OCI-LY7 (cell line): ENCODE measurements at regions not wholly inside any gene's neighbourhood (a gene's known extent, or its start where the extent isn't known, plus 50 kb on each side); places are given as distances from the start of the nearest gene placed in this dataset.

Source experiments
- BruUV-seq: library from RNA; stranded (reverse); fragments of 400-500 nt; replicated peaks from 2 replicates; lab custom pipeline; 2021; lab: Mats Ljungman, UMichigan
- CTCF ChIA-PET: fragments of 300-600 bp; sonication (Branson Sonifier 250); formaldehyde crosslinking; loops from one replicate; lab custom pipeline; 2022; ENCODE audit warnings: antibody characterized with exemption; ENCODE audit not compliant: unreplicated experiment; lab: Charles Lee
- POLR2A ChIA-PET: fragments of 300-600 bp; sonication (Branson Sonifier 250); formaldehyde crosslinking; loops from one replicate; lab custom pipeline; 2022; ENCODE audit warnings: antibody characterized with exemption; lab: Charles Lee
- DNase-seq: peaks from one replicate; pipeline ENCODE4 v3.0.0-alpha.2; 2015; ENCODE audit warnings: low spot score
- H2AFZ ChIP-seq: fragments of 200-600 bp; sonication (generic), shearing (Covaris generic); 2 replicates; pipeline ENCODE4 v1.6.1; 2014; ENCODE audit warnings: mild to moderate bottlenecking, antibody characterized with exemption, low read length, moderate library complexity
- H3K27ac ChIP-seq: fragments of 200-600 bp; sonication (generic); 2 replicates; pipeline ENCODE4 v1.5.1; 2014; ENCODE audit warnings: mixed run types, low read depth, mild to moderate bottlenecking, moderate library complexity, low read length, inconsistent platforms; ENCODE audit not compliant: poor library complexity, severe bottlenecking
- H3K36me3 ChIP-seq: fragments of 200-600 bp; sonication (generic); 2 replicates; pipeline ENCODE4 v1.6.1; 2014; ENCODE audit warnings: mild to moderate bottlenecking, antibody characterized with exemption, low read length, moderate library complexity, mixed read lengths; ENCODE audit not compliant: insufficient read depth
- H3K4me1 ChIP-seq: fragments of 200-600 bp; sonication (generic); 2 replicates; pipeline ENCODE4 v1.5.1; 2014; ENCODE audit warnings: mild to moderate bottlenecking, low read length; ENCODE audit not compliant: insufficient read depth, poor library complexity, severe bottlenecking
- H3K4me2 ChIP-seq: fragments of 200-600 bp; sonication (generic); 2 replicates; pipeline ENCODE4 v1.6.1; 2014; ENCODE audit warnings: mild to moderate bottlenecking, low read length
- H3K4me3 ChIP-seq: fragments of 200-600 bp; sonication (generic); 2 replicates; pipeline ENCODE4 v1.5.1; 2014; ENCODE audit warnings: mild to moderate bottlenecking, low read depth, low read length; ENCODE audit not compliant: poor library complexity, severe bottlenecking
- H3K79me2 ChIP-seq: fragments of 200-600 bp; sonication (generic); 2 replicates; pipeline ENCODE4 v1.6.1; 2016; ENCODE audit warnings: low read depth, mild to moderate bottlenecking, low read length, moderate library complexity, mixed read lengths; ENCODE audit not compliant: insufficient read depth
- H3K9me2 ChIP-seq: fragments of 200-600 bp; sonication (generic); 2 replicates; pipeline ENCODE4 v1.6.1; 2016; ENCODE audit warnings: mild to moderate bottlenecking, low read length, mixed read lengths; ENCODE audit not compliant: insufficient read depth
- H3K9me3 ChIP-seq: fragments of 200-600 bp; sonication (generic); 2 replicates; pipeline ENCODE4 v1.6.1; 2014; ENCODE audit warnings: mild to moderate bottlenecking, mixed run types, low read length, mixed read lengths
- H4K20me1 ChIP-seq: fragments of 200-600 bp; sonication (generic); 2 replicates; pipeline ENCODE4 v1.6.1; 2014; ENCODE audit warnings: mild to moderate bottlenecking, antibody characterized with exemption, low read length, moderate library complexity, mixed read lengths; ENCODE audit not compliant: insufficient read depth
- EZH2phosphoT487 ChIP-seq: fragments of 200-600 bp; sonication (generic); IDR thresholded peaks from 2 replicates; pipeline ENCODE4 v1.6.1; 2018; ENCODE audit warnings: low read depth, borderline replicate concordance, mild to moderate bottlenecking, mixed run types, antibody characterized with exemption, low read length, moderate library complexity, mixed read lengths
- intact Hi-C: fragments of 100-400 bp; cut with micrococcal nuclease; formaldehyde crosslinking; loops from one replicate; pipeline ENCODE4 v1.10.0; 2022; ENCODE audit not compliant: unreplicated experiment
- TF ChIP-seq, protein P1 (sequence below): fragments of 200-600 bp; sonication (generic); conservative IDR thresholded peaks from 2 replicates; pipeline ENCODE4 v1.5.1; 2014; ENCODE audit warnings: mild to moderate bottlenecking, antibody characterized with exemption, low read length, moderate library complexity, mixed read lengths

DNA sequence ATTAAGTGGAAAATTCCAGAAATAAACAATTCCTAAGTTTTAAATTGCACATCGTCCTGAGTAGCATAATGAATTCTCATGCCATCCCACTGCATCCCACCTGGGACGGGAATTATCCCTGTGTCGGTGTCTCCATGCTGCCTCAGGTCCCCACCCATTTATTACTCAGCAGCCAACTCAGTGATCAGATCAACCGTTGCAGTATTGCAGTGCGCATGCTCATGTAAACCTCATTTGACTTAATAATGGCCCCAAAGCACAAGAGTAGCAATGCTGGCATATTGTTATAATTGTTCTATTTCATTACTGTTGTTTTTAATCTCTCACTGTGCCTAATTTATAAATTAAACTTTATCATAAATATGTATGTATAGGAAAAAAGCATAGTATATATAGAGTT is 214.4 kb downstream of the METTL4 start:
- H4K20me1 ChIP-seq, result no peaks in the 10 kb centered on the region
- POLR2A ChIA-PET, result interaction anchor here (1.1 kb wide), 1 partner anchor 14 kb away, joined by 3 read pairs; no protein-coding TSS in a partner anchor
- BruUV-seq, result no TSS peak

DNA sequence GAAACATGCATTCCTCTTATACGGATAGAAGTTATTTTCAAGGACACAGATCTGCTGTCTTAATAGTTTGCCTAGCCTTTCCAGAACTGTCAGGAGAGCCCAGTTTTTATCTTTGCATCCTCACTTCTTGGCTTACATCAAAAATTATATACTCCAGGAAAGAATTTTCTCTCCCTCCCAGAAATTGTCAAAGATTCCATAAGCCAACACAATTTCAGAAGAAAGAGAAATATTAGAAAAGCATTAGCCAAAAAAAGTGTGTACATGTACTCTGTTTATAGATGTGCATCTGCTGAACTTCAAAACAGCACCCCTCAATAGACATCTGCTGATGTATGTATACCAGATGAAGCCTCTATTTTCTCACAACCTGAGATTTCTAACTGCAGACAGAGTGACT is 210.4 kb downstream of the METTL4 start:
- POLR2A ChIA-PET, result interaction anchor here (0.6 to 1.4 kb wide), 2 partner anchors 15 to 299 kb away, joined by 3 to 4 read pairs; no protein-coding TSS in a partner anchor
- no peak for DNase-seq
- Histone ChIP-seq H3K79me2 (no peaks in the 10 kb centered on the region), H3K4me3 (no peak overlapping the region), H3K27ac (no peak overlapping the region), H3K9me3 (no peaks in the 10 kb centered on the region), H4K20me1 (no peaks in the 10 kb centered on the region), H3K4me1 (no peaks in the 10 kb centered on the region), H3K36me3 (no peaks in the 10 kb centered on the region), H3K4me2 (no peak overlapping the region), H3K9me2 (no peaks in the 10 kb centered on the region), H2AFZ (no peak overlapping the region)
- intact Hi-C loops, result loop anchor here (2.0 kb wide), 1 partner anchor 166 kb away; no protein-coding TSS in a partner anchor
- CTCF ChIA-PET, result no interaction called here
- BruUV-seq, result no TSS peak
- TF ChIP-seq, protein P1, sequence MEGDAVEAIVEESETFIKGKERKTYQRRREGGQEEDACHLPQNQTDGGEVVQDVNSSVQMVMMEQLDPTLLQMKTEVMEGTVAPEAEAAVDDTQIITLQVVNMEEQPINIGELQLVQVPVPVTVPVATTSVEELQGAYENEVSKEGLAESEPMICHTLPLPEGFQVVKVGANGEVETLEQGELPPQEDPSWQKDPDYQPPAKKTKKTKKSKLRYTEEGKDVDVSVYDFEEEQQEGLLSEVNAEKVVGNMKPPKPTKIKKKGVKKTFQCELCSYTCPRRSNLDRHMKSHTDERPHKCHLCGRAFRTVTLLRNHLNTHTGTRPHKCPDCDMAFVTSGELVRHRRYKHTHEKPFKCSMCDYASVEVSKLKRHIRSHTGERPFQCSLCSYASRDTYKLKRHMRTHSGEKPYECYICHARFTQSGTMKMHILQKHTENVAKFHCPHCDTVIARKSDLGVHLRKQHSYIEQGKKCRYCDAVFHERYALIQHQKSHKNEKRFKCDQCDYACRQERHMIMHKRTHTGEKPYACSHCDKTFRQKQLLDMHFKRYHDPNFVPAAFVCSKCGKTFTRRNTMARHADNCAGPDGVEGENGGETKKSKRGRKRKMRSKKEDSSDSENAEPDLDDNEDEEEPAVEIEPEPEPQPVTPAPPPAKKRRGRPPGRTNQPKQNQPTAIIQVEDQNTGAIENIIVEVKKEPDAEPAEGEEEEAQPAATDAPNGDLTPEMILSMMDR, result no peak
- TF ChIP-seq EZH2phosphoT487, result no peak

More for the DNA sequence above, 214.4 kb downstream of the METTL4 start:
- Histone ChIP-seq H3K4me1 (no peaks in the 10 kb centered on the region), H3K27ac (no peak overlapping the region), H3K36me3 (no peaks in the 10 kb centered on the region), H3K79me2 (no peaks in the 10 kb centered on the region), H3K4me2 (no peak overlapping the region), H3K9me2 (no peaks in the 10 kb centered on the region), H3K4me3 (no peak overlapping the region), H3K9me3 (no peaks in the 10 kb centered on the region), H2AFZ (no peak overlapping the region)
- CTCF ChIA-PET, result no interaction called here
- intact Hi-C loops, result no loop called here
- DNase-seq, result no peak
- TF ChIP-seq, protein P1, result no peak
- TF ChIP-seq EZH2phosphoT487, result no peak

DNA sequence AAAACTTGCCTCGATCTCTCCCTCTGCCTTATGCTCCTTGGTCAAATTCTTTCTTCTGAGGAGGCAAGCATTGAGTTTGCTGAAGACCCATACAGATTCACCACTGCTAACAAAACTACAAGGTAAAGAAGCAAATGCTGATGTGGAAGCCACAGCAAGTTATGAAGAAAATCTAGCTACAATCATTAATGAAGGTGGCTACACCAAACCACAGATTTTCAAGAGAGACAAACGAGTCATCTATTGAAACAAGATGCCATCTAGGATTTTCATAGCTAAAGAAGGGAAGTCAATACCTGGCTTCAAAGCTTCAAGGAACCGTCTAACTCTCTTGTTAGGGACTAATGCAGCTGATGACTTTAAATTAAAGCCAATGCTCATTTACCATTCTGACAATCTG is 203.2 kb downstream of the METTL4 start:
- H3K4me1 ChIP-seq, result no peaks in the 10 kb centered on the region
- H3K4me3 ChIP-seq, result no peak overlapping the region
- H3K9me3 ChIP-seq, result no peaks in the 10 kb centered on the region
- no peaks in the 10 kb centered on the region for H3K79me2 ChIP-seq
- no peaks in the 10 kb centered on the region for H4K20me1 ChIP-seq
- no peak overlapping the region; the same call in 1 of the 2 replicates for H2AFZ ChIP-seq
- BruUV-seq, result no TSS peak
- CTCF ChIA-PET, result no interaction called here
- H3K36me3 ChIP-seq, result no peaks in the 10 kb centered on the region
- TF ChIP-seq, protein P1, result no peak
- TF ChIP-seq EZH2phosphoT487, result no peak
- DNase-seq, result no peak
- H3K27ac ChIP-seq, result no peak overlapping the region
- H3K4me2 ChIP-seq, result no peak overlapping the region
- no peaks in the 10 kb centered on the region; the same call in 1 of the 2 replicates for H3K9me2 ChIP-seq
- POLR2A ChIA-PET, result interaction anchor here (0.6 kb wide), 1 partner anchor 43 kb away, joined by 4 read pairs; no protein-coding TSS in a partner anchor
- intact Hi-C loops, result no loop called here
